ENCODE measurements at regions not wholly inside any gene's neighbourhood (a gene's known extent, or its start where the extent isn't known, plus 50 kb on each side); places are given as distances from the start of the nearest gene placed in this dataset.
"Not testable (repeated sequence)": the region's sequence is repeated elsewhere in the genome, so short reads cannot be mapped to it uniquely, and the experiment has no call there.

DNA sequence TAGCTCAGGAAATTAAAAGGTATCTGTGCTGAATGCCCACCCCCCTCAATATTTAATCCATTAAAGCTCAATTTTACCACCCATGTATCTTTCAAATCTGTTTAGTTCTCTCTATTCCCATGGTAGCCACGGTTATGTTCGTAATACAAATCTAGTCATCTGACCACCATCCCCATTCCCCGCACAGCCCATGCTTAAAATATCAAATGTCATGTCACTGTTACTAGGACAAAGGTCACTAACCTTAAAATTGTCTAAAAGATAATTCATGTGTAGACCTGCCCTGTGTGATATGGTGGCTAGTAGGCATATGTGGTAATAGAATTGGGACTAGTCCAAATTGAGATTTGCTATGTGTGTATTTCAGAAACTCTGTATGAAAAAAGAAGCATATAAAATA, 728.5 kb upstream of the B3GALT2 start:
- Histone ChIP-seq H3K27ac (no peak overlapping the region), H3K4me3 (no peak overlapping the region)
- DNase-seq (ENCODE audit: low spot score): no peak
- TF ChIP-seq, protein P1, sequence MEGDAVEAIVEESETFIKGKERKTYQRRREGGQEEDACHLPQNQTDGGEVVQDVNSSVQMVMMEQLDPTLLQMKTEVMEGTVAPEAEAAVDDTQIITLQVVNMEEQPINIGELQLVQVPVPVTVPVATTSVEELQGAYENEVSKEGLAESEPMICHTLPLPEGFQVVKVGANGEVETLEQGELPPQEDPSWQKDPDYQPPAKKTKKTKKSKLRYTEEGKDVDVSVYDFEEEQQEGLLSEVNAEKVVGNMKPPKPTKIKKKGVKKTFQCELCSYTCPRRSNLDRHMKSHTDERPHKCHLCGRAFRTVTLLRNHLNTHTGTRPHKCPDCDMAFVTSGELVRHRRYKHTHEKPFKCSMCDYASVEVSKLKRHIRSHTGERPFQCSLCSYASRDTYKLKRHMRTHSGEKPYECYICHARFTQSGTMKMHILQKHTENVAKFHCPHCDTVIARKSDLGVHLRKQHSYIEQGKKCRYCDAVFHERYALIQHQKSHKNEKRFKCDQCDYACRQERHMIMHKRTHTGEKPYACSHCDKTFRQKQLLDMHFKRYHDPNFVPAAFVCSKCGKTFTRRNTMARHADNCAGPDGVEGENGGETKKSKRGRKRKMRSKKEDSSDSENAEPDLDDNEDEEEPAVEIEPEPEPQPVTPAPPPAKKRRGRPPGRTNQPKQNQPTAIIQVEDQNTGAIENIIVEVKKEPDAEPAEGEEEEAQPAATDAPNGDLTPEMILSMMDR (IDR thresholded peaks at IDR 0.05): no peak

DNA sequence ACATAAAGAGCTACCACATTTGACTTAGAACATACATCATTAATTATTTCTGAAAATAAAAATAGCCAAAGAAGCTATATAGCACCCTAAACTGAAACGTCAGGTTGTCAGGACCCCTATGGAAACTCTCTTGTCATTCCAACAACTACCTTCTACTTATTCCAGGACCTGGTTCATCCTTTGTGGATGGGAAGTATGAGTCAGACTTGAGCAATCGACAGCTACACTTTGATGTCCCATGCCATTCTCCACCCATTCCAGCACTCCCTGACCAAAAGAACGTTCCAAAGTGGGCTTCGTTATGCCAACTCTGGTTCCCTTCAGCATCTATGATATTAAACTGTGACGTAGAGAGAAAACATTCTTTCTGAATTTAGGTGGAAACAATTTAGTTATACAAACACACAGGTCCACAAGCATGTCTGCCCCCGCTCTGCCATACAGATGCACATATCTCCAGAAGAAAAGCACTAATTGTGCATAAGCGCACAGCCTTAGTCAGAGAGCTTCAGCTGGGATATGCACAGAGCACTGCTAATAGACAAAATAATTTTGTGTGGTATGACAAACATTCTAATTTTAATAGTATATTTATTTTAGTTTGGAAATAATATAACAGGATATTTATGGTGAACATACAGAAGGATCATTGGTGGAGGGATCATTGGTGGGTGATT, 723.1 kb upstream of the B3GALT2 start:
- no peak for DNase-seq (ENCODE audit: low spot score)
- Histone ChIP-seq H3K27ac (no peak overlapping the region), H3K4me3 (no peak overlapping the region)
- TF ChIP-seq, protein P1 (IDR thresholded peaks at IDR 0.05): no peak

DNA sequence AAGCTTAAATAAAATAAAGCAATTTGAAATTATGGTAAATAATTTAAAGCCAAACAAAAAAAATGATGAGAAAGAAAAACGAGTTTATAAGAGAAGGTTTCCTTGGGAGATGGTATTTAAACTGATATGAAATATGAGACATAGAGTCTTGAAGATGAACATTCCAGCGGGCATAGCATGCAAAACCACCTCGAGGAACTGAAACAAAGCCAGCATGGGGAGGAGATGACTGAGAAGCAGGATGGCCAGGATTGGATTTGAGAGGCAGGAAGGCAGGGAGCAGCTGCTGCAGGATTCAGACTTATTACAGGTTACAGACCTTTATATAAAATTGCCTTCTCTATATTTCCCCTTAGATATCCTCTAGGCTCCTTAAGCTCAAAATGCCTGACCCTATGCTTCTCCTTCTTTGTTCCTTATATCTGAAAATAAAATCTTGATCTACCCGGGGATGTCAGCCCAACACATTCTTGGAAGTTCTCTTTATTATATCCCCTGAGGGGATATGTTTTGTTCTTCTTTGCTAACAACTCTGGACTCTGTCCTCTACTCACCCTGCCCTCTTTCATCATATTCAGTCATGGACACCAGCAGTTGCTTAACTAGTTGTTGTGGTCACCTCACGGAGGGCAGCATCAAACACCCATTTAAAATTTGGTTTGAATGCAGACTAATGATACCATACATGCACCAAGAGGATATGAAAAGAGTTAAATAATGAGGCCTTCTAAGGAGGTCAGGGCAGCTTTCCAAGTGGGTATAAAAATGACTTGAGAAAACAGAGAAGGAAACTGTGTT, 719.1 kb upstream of the B3GALT2 start:
- Histone ChIP-seq H3K4me3 (no peak overlapping the region), H3K27ac (no peak overlapping the region)
- DNase-seq (ENCODE audit: low spot score): no peak
- TF ChIP-seq, protein P1 (IDR thresholded peaks at IDR 0.05): no peak

DNA sequence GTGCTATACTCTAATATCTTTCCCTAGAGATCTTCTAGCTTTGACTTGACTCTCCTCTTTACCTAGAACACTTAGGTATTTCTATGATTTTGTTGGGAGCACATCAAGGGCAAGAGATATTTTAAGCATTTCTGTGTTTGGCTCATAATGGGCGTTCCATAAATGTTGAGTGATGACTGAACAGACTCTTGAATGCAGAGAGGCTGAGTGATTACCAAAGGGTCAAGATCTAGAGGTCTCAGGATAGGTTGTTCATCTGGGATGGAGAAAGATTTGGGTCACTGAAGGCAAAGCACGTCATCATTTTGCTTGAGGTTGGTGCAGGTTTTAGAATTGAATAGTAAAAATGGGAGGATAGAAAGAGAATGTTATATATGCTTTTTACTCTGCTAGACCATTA, 705.4 kb upstream of the B3GALT2 start:
- DNase-seq (ENCODE audit: low spot score): no peak
- Histone ChIP-seq H3K27ac (no peak overlapping the region), H3K4me3 (no peak overlapping the region)
- TF ChIP-seq, protein P1 (IDR thresholded peaks at IDR 0.05): no peak

DNA sequence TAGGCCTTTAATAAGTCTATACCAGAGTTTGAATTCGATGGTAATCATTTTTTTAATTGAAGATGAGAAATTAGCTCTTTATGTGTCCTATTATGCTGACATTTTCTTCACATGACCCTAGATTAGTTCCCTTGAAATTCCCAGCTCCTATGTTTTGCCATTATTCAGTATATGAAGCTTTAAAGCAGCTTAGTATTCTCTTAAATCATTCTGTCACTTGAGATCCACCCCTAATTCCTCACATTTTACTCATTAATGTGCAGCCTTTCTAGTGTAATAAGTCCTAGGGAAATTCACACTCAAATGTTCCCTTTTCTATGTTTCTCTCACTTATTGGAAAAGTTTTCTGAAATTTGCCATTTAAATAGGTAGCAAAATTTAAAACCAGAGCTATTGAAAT, 704.5 kb upstream of the B3GALT2 start:
- Histone ChIP-seq H3K27ac (no peak overlapping the region), H3K4me3 (no peak overlapping the region)
- TF ChIP-seq, protein P1 (IDR thresholded peaks at IDR 0.05): no peak
- DNase-seq (ENCODE audit: low spot score): no peak

DNA sequence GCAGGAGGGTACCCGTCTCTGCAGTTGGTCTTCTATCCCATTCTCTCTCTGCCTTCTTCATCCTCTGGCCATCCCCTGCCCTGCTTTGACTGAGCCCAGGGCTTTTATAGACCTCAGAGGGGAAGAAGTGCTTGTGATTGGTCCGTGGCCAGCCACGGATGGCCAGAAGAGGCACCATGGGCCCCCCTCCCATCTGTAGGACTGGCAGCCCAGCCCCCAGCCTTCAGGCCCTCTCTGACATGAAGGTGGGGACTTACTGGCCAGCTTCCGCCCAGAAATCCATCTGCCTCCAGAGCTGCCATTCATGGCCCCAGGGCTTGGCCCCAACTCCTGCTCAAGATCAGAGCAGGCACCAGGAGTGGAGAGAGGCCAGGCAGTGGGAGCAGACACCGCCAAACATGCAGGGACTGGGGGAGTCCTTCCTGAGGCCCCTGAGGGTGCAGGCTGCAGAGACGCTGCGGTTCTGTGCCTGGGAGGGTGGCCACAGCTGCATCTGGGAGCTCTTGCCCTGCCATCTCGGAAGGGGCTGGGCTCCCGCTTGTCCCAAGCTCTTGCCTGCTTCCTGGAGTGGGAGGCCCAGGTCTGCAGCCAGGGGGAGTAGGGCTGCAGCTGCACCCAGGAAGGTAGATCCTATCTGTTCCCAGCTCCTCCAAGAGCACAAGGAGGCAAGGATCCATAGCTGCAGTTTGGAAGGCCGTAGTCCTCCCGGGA, 698.6 kb upstream of the B3GALT2 start:
- TF ChIP-seq, protein P1 (IDR thresholded peaks at IDR 0.05): no peak
- DNase-seq (ENCODE audit: low spot score): no peak
- no peak overlapping the region for H3K4me3 ChIP-seq
- H3K27ac ChIP-seq: no peak overlapping the region

DNA sequence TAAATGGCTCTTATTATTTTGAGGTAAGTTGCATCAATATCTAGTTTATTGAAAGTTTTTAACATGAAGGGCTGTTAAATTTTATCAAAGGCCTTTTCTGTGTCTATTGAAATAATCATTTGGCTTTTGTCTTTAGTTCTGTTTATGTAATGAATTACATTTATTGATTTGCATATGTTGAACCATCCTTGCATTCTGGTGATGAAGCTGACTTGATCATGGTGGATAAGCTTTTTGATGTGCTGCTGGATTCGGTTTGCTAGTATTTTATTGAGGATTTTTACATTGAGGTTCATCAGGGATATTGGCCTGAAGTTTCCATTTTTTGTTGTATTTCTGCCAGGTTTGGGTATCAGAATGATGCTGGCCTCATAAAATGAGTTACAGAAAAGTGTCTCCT, 691.5 kb upstream of the B3GALT2 start:
- H3K27ac ChIP-seq; H3K4me3 ChIP-seq; DNase-seq (ENCODE audit: low spot score): not testable (repeated sequence)
